ENCODE measurements at regions not wholly inside any gene's neighbourhood (a gene's known extent, or its start where the extent isn't known, plus 50 kb on each side); places are given as distances from the start of the nearest gene placed in this dataset.

GRCh38 chr15:91780387-91780786, 73.1 kb upstream of the SLCO3A1 start:
- Histone ChIP-seq H3K4me1 (peaks cover 0 to 49% (median 0%) of the 10 kb centered on the region in 3 donors), H3K9me3 (peaks cover 0 to under 1% (median 0%) of the 10 kb centered on the region in 3 donors), H3K4me3 (no peak overlapping the region), H3K27ac (no peak overlapping the region), H3K36me3 (no peaks in the 10 kb centered on the region), H3K27me3 (peaks cover 0 to 12% (median 0%) of the 10 kb centered on the region in 4 donors)
- intact Hi-C loops (cut with DNase I): no loop called here
- DNase-seq: no peak
- TF ChIP-seq CTCF (IDR thresholded peaks at IDR 0.05) (no peak), POLR2A (IDR thresholded peaks at IDR 0.05) (no peak)
- WGBS, 2 donors: 63% methylated on average over 3 of the region's 3 CpGs; no CpG with 5 or more reads in 1 of the 2 donors

- no peak for DNase-seq
- Histone ChIP-seq H3K4me3 (no peak overlapping the region), H3K27me3 (peaks cover 0 to 6% (median 0%) of the 10 kb centered on the region in 4 donors), H3K36me3 (no peaks in the 10 kb centered on the region), H3K4me1 (peaks cover 0 to 31% (median 0%) of the 10 kb centered on the region in 3 donors), H3K9me3 (peaks cover 0 to 5% (median 0%) of the 10 kb centered on the region in 3 donors), H3K27ac (no peak overlapping the region)
- 39 to 45% methylated on average over 6 of the region's 6 CpGs for WGBS, 2 donors
- TF ChIP-seq CTCF (IDR thresholded peaks at IDR 0.05): no peak
- TF ChIP-seq POLR2A (IDR thresholded peaks at IDR 0.05): no peak
- intact Hi-C loops (cut with DNase I): no loop called here
Measured at GRCh38 chr15:91782221-91782620, 71.3 kb upstream of the SLCO3A1 start.

DNA sequence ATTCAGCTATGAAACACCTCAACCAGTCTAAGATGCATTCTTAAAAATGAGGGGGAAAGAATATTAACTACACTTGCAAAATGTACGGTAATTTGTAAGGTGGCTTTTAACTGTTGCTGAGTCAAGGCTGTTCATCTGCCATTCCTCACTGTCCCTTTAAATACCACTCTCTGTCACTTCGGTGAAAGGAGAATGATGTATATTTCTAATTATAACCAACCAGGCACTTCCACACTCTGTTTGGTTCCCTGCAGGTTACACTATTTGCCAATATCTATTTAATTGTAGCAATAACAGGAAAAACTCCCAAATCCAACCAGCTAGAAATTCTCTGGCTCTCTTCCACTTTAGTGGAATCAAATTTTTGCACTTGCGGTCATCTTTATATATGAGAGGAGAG, 70.5 kb upstream of the SLCO3A1 start:
- H3K27ac ChIP-seq: no peak overlapping the region
- 68 to 76% methylated on average over 3 of the region's 3 CpGs for WGBS, 2 donors
- H3K4me1 ChIP-seq: peaks cover 0 to 31% (median 0%) of the 10 kb centered on the region in 3 donors
- intact Hi-C loops (cut with DNase I): no loop called here
- no peak for DNase-seq
- H3K27me3 ChIP-seq: peaks cover 0 to 6% (median 0%) of the 10 kb centered on the region in 4 donors
- H3K4me3 ChIP-seq: no peak overlapping the region
- peaks cover 0 to 5% (median 0%) of the 10 kb centered on the region in 3 donors for H3K9me3 ChIP-seq
- TF ChIP-seq CTCF (IDR thresholded peaks at IDR 0.05) (no peak), POLR2A (IDR thresholded peaks at IDR 0.05) (no peak)
- H3K36me3 ChIP-seq: no peaks in the 10 kb centered on the region

DNA sequence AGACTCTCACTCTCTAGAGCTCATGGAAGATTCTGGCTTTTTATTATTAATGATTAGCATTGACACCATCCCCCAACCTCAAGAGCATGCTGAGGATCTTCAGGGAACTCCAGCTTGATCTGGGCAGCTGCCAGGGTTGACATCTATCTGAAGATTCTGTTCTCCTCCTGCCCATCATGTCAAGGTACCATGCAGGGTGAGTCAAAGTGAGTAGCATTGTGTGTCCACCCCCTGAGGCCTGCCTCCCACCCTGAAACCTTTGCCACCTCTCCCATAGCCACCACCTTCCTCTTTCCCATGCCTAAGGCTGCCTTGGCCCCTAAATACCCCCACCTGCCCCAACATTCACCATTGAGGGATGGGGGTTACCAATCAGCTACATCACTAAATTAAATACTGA, 70.1 kb upstream of the SLCO3A1 start:
- no peak overlapping the region for H3K27ac ChIP-seq
- DNase-seq: no peak
- intact Hi-C loops (cut with DNase I): no loop called here

More for the DNA sequence above, 70.1 kb upstream of the SLCO3A1 start:
- Histone ChIP-seq H3K27me3 (peaks cover 0 to 6% (median 0%) of the 10 kb centered on the region in 4 donors), H3K4me3 (no peak overlapping the region), H3K9me3 (peaks cover 0 to 5% (median 0%) of the 10 kb centered on the region in 3 donors), H3K36me3 (no peaks in the 10 kb centered on the region), H3K4me1 (peaks cover 0 to 31% (median 0%) of the 10 kb centered on the region in 3 donors)
- TF ChIP-seq POLR2A (IDR thresholded peaks at IDR 0.05) (no peak), CTCF (IDR thresholded peaks at IDR 0.05) (no peak)
